ENCODE measurements at regions not wholly inside any gene's neighbourhood (a gene's known extent, or its start where the extent isn't known, plus 50 kb on each side); places are given as distances from the start of the nearest gene placed in this dataset.

DNA sequence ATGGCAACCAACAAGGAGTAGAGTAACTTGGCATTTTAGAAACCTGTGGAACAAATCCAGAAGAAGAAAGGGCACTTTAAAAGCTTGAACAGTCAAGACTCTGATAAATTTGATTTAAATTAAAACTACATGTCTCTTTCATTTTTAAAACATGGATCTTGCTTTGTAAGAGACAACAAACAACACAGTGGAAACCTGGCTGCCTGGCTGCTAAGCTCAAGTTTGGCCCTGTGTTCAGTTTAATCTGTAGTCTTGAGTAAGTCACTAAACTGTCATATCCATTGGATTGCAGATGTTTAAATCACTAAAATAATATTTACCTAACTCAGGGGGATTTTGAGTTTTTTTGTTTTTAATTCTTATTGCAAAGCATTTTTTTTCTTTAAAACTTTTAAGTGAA is 374.9 kb upstream of the SEMA3D start:
- H3K27ac ChIP-seq, result no peak overlapping the region
- no peaks in the 10 kb centered on the region for H3K36me3 ChIP-seq
- intact Hi-C loops (cut with DNase I), result no loop called here
- H3K27me3 ChIP-seq, result no peaks in the 10 kb centered on the region
- no peak for TF ChIP-seq POLR2A (IDR thresholded peaks at IDR 0.05)
- TF ChIP-seq, protein P1, sequence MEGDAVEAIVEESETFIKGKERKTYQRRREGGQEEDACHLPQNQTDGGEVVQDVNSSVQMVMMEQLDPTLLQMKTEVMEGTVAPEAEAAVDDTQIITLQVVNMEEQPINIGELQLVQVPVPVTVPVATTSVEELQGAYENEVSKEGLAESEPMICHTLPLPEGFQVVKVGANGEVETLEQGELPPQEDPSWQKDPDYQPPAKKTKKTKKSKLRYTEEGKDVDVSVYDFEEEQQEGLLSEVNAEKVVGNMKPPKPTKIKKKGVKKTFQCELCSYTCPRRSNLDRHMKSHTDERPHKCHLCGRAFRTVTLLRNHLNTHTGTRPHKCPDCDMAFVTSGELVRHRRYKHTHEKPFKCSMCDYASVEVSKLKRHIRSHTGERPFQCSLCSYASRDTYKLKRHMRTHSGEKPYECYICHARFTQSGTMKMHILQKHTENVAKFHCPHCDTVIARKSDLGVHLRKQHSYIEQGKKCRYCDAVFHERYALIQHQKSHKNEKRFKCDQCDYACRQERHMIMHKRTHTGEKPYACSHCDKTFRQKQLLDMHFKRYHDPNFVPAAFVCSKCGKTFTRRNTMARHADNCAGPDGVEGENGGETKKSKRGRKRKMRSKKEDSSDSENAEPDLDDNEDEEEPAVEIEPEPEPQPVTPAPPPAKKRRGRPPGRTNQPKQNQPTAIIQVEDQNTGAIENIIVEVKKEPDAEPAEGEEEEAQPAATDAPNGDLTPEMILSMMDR (IDR thresholded peaks at IDR 0.05), result no peak
- H3K4me3 ChIP-seq (replicated peaks in 1 of 3), result no peak overlapping the region
- no peaks in the 10 kb centered on the region for H3K4me1 ChIP-seq
- no peak for DNase-seq
- H3K9me3 ChIP-seq, result no peaks in the 10 kb centered on the region

DNA sequence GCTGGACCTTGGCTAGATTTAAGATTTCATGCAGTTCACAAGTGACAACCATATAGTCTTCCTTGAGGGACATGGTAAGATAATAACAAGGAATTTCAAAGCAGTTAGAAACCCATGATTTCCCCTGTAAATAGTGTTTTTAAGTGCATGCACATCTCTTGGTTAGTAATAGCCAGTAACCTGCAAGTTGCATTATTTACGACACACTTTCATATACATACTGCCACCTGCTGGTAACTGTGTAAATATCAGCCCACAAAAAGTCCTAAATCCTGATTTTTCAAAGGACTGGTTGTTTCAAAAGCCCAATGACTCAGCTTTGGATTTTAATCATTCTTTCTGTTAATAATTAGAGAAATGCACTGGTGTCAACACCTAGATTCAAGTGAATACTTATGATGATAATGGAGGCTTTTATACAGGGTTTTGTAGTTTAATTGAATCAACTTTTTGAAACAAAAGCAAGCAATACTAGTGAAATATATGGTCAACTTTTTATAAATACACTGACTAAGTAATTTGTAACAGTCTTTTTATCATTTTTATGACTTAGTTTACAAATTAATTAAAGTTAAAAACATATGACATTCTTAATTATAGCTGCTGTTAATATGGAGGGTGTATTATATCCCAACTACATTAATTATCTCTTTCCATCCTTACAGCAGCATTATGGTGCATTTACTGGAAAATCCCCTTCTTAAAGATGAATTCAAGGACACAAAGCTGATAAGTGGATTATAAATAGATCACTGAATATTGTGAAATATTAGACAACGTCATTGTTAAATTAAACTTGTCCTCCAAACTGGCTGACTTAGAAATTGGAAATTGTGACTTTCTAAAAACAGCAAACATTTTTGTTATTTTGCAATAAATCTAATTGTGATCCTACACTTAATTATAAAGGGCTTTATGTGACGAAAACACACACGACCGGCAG is 367.7 kb upstream of the SEMA3D start:
- no peak for TF ChIP-seq POLR2A (IDR thresholded peaks at IDR 0.05)
- TF ChIP-seq, protein P1 (IDR thresholded peaks at IDR 0.05), result peak in 5 of 6 experiments; percentile 38 to 76 (median 68)
- DNase-seq, result no peak
- no peaks in the 10 kb centered on the region for H3K27me3 ChIP-seq
- no peaks in the 10 kb centered on the region for H3K36me3 ChIP-seq
- no peak overlapping the region for H3K27ac ChIP-seq
- 73 to 74% methylated on average over 5 of the region's 5 CpGs for WGBS, 2 donors
- H3K9me3 ChIP-seq, result no peaks in the 10 kb centered on the region
- no peak overlapping the region for H3K4me3 ChIP-seq (replicated peaks in 1 of 3)
- intact Hi-C loops (cut with DNase I), result loop anchor here (10.0 kb wide), 2 partner anchors 370 to 520 kb away; partner anchors contain the start of gene SEMA3D
- no peaks in the 10 kb centered on the region for H3K4me1 ChIP-seq

GRCh38 chr7:85535974-85536729 is 349.3 kb upstream of the SEMA3D start:
- no peak for DNase-seq
- Histone ChIP-seq H3K4me1 (no peaks in the 10 kb centered on the region), H3K9me3 (no peaks in the 10 kb centered on the region), H3K36me3 (no peaks in the 10 kb centered on the region), H3K27ac (no peak overlapping the region), H3K27me3 (no peaks in the 10 kb centered on the region), H3K4me3 (replicated peaks in 1 of 3) (no peak overlapping the region)
- WGBS, 2 donors, result 95% methylated on average over 3 of the region's 3 CpGs
- intact Hi-C loops (cut with DNase I), result no loop called here
- no peak for TF ChIP-seq POLR2A (IDR thresholded peaks at IDR 0.05)
- TF ChIP-seq, protein P1 (IDR thresholded peaks at IDR 0.05), result no peak

GRCh38 chr7:85529831-85530230 is 343.0 kb upstream of the SEMA3D start:
- H3K4me1 ChIP-seq, result no peaks in the 10 kb centered on the region
- no peaks in the 10 kb centered on the region for H3K27me3 ChIP-seq
- no peak overlapping the region for H3K4me3 ChIP-seq (replicated peaks in 1 of 3)
- TF ChIP-seq, protein P1 (IDR thresholded peaks at IDR 0.05), result no peak
- no peak for TF ChIP-seq POLR2A (IDR thresholded peaks at IDR 0.05)
- H3K36me3 ChIP-seq, result no peaks in the 10 kb centered on the region
- DNase-seq, result no peak
- H3K9me3 ChIP-seq, result no peaks in the 10 kb centered on the region
- intact Hi-C loops (cut with DNase I), result no loop called here
- no peak overlapping the region for H3K27ac ChIP-seq
- 53 to 63% methylated on average over 4 of the region's 4 CpGs for WGBS, 2 donors

DNA sequence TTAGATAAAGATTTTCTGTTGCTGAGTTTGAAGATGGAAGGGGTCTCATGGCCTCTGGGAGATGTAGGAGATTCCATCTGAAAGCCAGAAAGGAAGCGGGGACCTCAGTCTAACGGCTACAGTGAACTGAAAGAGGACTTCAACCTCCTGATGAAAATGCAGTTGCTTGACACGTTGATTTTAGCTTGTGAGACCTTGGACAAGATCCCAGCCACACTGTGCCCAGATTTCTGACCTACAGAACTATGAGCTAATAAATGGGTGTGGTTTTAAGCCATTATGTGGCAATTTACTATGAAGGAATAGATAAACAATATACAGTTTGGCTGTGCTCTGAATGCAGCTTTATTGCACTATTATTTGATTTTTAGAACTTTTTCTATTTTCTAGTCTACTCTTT is 342.3 kb upstream of the SEMA3D start:
- no peak for DNase-seq
- Histone ChIP-seq H3K4me3 (replicated peaks in 1 of 3) (no peak overlapping the region), H3K36me3 (no peaks in the 10 kb centered on the region), H3K27ac (no peak overlapping the region), H3K4me1 (no peaks in the 10 kb centered on the region), H3K9me3 (no peaks in the 10 kb centered on the region), H3K27me3 (no peaks in the 10 kb centered on the region)
- WGBS, 2 donors, result 58 to 59% methylated on average over 3 of the region's 3 CpGs
- no peak for TF ChIP-seq POLR2A (IDR thresholded peaks at IDR 0.05)
- TF ChIP-seq, protein P1 (IDR thresholded peaks at IDR 0.05), result no peak
- intact Hi-C loops (cut with DNase I), result no loop called here
